Keratinocyte (primary cell): ENCODE measurements at regions not wholly inside any gene's neighbourhood (a gene's known extent, or its start where the extent isn't known, plus 50 kb on each side); places are given as distances from the start of the nearest gene placed in this dataset.

ENCODE experiments used
- DNase-seq: peaks from one replicate; pipeline ENCODE4 v3.0.0-alpha.2; 2011; ENCODE audit warnings: low read depth, missing footprints, low spot score
- FAIRE-seq: peaks from 2 replicates; lab custom pipeline; 2011; peaks lifted over from hg19 to GRCh38; lab: Jason Lieb, UNC
- H2AFZ ChIP-seq: 2 replicates; pipeline ENCODE4 v1.6.0; 2012; ENCODE audit warnings: low read length, control low read depth, inconsistent platforms; ENCODE audit not compliant: control insufficient read depth
- H3K27ac ChIP-seq: 2 replicates; pipeline ENCODE4 v1.5.1; 2011; ENCODE audit warnings: low read length; ENCODE audit not compliant: control insufficient read depth, insufficient read depth
- H3K27me3 ChIP-seq: 3 replicates; pipeline ENCODE4 v1.6.0; 2011; ENCODE audit warnings: low read length; ENCODE audit not compliant: control insufficient read depth, insufficient read depth; ENCODE audit errors: extremely low read depth
- H3K36me3 ChIP-seq, 2 experiments: 2 replicates in 1 of 2; 3 replicates in 1 of 2; pipeline ENCODE4 v1.5.1; 2011; ENCODE audit warnings: low read length in 2 of 2, mild to moderate bottlenecking in 1 of 2; ENCODE audit not compliant: control insufficient read depth in 2 of 2, insufficient read depth in 2 of 2; ENCODE audit errors: extremely low read depth in 1 of 2
- H3K4me1 ChIP-seq: 3 replicates; pipeline ENCODE4 v1.5.1; 2011; ENCODE audit warnings: low read length; ENCODE audit not compliant: control insufficient read depth, insufficient read depth; ENCODE audit errors: extremely low read depth
- H3K4me2 ChIP-seq: 3 replicates; pipeline ENCODE4 v1.6.0; 2011; ENCODE audit warnings: low read depth, low read length; ENCODE audit not compliant: control insufficient read depth, insufficient read depth; ENCODE audit errors: extremely low read depth
- H3K4me3 ChIP-seq, 3 experiments: fragments of 200-600 bp in 1 of 3; sonication (generic) in 1 of 3; 2 replicates in 2 of 3; 3 replicates in 1 of 3; pipeline ENCODE4 v1.5.1; 2011 to 2016; ENCODE audit warnings: low read length in 3 of 3, mild to moderate bottlenecking in 3 of 3, control low read depth in 2 of 3, inconsistent platforms in 1 of 3, low read depth in 1 of 3, mixed read lengths in 1 of 3, mixed run types in 1 of 3, moderate library complexity in 1 of 3; ENCODE audit not compliant: control insufficient read depth in 2 of 3, insufficient read depth in 2 of 3; ENCODE audit errors: extremely low read depth in 1 of 3
- H3K79me2 ChIP-seq: 2 replicates; pipeline ENCODE4 v1.6.0; 2012; ENCODE audit warnings: low read length; ENCODE audit not compliant: control insufficient read depth, insufficient read depth
- H3K9ac ChIP-seq: 3 replicates; pipeline ENCODE4 v1.6.0; 2011; ENCODE audit warnings: low read length; ENCODE audit not compliant: control insufficient read depth, insufficient read depth; ENCODE audit errors: extremely low read depth
- H3K9me1 ChIP-seq: 3 replicates; pipeline ENCODE4 v1.6.0; 2011; ENCODE audit warnings: low read length; ENCODE audit not compliant: control insufficient read depth, insufficient read depth; ENCODE audit errors: extremely low read depth
- H3K9me3 ChIP-seq: 2 replicates; pipeline ENCODE4 v1.5.1; 2012; ENCODE audit warnings: low read depth, low read length; ENCODE audit not compliant: control insufficient read depth
- H4K20me1 ChIP-seq: 3 replicates; pipeline ENCODE4 v1.6.0; 2011; ENCODE audit warnings: low read length; ENCODE audit not compliant: control insufficient read depth, insufficient read depth; ENCODE audit errors: extremely low read depth
- EZH2 ChIP-seq: IDR thresholded peaks from one replicate; pipeline ENCODE4 v1.6.1; 2012; ENCODE audit warnings: inconsistent platforms, mild to moderate bottlenecking, low read length, moderate library complexity
- dilution Hi-C: fragments of 300-500 bp; cut with MboI; formaldehyde crosslinking; loops from one replicate; pipeline ENCODE4 v1.7.0; 2020; ENCODE audit warnings: low sequenced_read_pairs; ENCODE audit not compliant: extremely low pct_ligation_motif_present
- TF ChIP-seq, protein P1 (sequence below), 3 experiments: IDR thresholded peaks in 1 of 3; conservative IDR thresholded peaks in 1 of 3; optimal IDR thresholded peaks in 1 of 3; 2 replicates in 2 of 3; 3 replicates in 1 of 3; pipeline versions ENCODE3 to v1.5.1; 2011; ENCODE audit warnings: low read length in 3 of 3, mild to moderate bottlenecking in 3 of 3, moderate library complexity in 2 of 3, control low read depth in 1 of 3, inconsistent platforms in 1 of 3; ENCODE audit not compliant: insufficient read depth in 2 of 3; ENCODE audit errors: extremely low read depth in 1 of 3

DNA sequence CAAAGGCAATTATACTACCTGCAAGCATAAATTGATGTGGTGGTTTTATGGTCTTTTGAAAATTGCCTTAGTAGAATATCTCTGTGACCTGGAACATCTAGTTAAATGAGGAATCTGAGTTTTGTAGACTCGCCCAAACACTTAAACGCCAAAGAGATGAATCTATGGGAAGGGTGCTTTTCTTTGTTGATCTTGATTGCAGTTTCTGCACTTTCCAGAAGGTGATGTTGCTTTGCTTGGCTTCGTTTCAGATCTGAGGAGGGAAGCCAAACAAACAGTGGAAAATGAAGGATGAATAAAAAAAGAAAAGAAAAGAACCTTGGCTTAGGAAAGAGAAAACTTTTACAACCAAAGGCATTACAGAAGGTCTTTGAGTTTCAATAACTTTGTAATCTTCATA, 1021.2 kb downstream of the NR2F1-AS1 start:
- Histone ChIP-seq H4K20me1 (no peaks in the 10 kb centered on the region), H3K9ac (no peak overlapping the region), H3K79me2 (no peaks in the 10 kb centered on the region), H3K27me3 (no peaks in the 10 kb centered on the region), H3K9me1 (no peaks in the 10 kb centered on the region), H3K27ac (no peak overlapping the region), H3K36me3 (no peaks in the 10 kb centered on the region), H3K4me2 (no peak overlapping the region), H2AFZ (no peak overlapping the region), H3K4me3 (no peak overlapping the region), H3K9me3 (no peaks in the 10 kb centered on the region), H3K4me1 (no peaks in the 10 kb centered on the region)
- TF ChIP-seq, protein P1, sequence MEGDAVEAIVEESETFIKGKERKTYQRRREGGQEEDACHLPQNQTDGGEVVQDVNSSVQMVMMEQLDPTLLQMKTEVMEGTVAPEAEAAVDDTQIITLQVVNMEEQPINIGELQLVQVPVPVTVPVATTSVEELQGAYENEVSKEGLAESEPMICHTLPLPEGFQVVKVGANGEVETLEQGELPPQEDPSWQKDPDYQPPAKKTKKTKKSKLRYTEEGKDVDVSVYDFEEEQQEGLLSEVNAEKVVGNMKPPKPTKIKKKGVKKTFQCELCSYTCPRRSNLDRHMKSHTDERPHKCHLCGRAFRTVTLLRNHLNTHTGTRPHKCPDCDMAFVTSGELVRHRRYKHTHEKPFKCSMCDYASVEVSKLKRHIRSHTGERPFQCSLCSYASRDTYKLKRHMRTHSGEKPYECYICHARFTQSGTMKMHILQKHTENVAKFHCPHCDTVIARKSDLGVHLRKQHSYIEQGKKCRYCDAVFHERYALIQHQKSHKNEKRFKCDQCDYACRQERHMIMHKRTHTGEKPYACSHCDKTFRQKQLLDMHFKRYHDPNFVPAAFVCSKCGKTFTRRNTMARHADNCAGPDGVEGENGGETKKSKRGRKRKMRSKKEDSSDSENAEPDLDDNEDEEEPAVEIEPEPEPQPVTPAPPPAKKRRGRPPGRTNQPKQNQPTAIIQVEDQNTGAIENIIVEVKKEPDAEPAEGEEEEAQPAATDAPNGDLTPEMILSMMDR (optimal IDR thresholded peaks at IDR 0.05 in 1 of 3, IDR thresholded peaks at IDR 0.05 in 1 of 3, conservative IDR thresholded peaks at IDR 0.05 in 1 of 3; ENCODE audit: extremely low read depth in 1 of 3, insufficient read depth in 2 of 3, low read length in 3 of 3), result peak in 1 of 3 experiments; percentile 22
- no peak for TF ChIP-seq EZH2
- DNase-seq (no peak), FAIRE-seq (no peak)
- dilution Hi-C loops, result no loop called here

DNA sequence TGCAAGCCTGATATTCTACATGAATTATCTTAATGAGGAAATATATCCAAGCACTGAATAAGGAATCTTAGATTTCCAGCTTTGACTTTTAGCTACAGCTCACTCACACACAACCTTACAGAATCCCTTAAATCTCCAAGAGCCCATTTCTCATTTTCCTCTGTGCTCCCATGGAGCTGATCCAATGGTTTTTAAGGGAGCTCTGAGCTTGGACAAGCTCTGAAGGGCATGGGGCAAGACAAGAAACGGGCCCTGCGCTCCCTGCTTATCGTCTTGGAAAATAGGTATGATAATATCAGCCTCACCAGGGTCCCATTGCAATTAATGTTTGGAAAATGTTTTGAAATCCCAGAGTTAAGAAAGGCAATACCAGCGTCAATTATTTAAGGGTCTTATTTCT, 1021.7 kb downstream of the NR2F1-AS1 start:
- no peak overlapping the region for H3K27ac ChIP-seq
- H3K9me1 ChIP-seq, result no peaks in the 10 kb centered on the region
- no peak overlapping the region for H3K4me3 ChIP-seq
- no peaks in the 10 kb centered on the region for H3K4me1 ChIP-seq
- H3K27me3 ChIP-seq, result no peaks in the 10 kb centered on the region
- H3K36me3 ChIP-seq, result no peaks in the 10 kb centered on the region
- no peak overlapping the region for H3K4me2 ChIP-seq
- no peak overlapping the region for H3K9ac ChIP-seq
- no peaks in the 10 kb centered on the region for H4K20me1 ChIP-seq
- H3K9me3 ChIP-seq, result no peaks in the 10 kb centered on the region
- H3K79me2 ChIP-seq, result no peaks in the 10 kb centered on the region
- no peak overlapping the region for H2AFZ ChIP-seq
- no peak for TF ChIP-seq EZH2
- TF ChIP-seq, protein P1 (optimal IDR thresholded peaks at IDR 0.05 in 1 of 3, IDR thresholded peaks at IDR 0.05 in 1 of 3, conservative IDR thresholded peaks at IDR 0.05 in 1 of 3; ENCODE audit: extremely low read depth in 1 of 3, insufficient read depth in 2 of 3, low read length in 3 of 3), result no peak
- FAIRE-seq (no peak), DNase-seq (no peak)
- dilution Hi-C loops, result no loop called here
